ENCODE measurements at regions not wholly inside any gene's neighbourhood (a gene's known extent, or its start where the extent isn't known, plus 50 kb on each side); places are given as distances from the start of the nearest gene placed in this dataset.
"Not testable (repeated sequence)": the region's sequence is repeated elsewhere in the genome, so short reads cannot be mapped to it uniquely, and the experiment has no call there.

DNA sequence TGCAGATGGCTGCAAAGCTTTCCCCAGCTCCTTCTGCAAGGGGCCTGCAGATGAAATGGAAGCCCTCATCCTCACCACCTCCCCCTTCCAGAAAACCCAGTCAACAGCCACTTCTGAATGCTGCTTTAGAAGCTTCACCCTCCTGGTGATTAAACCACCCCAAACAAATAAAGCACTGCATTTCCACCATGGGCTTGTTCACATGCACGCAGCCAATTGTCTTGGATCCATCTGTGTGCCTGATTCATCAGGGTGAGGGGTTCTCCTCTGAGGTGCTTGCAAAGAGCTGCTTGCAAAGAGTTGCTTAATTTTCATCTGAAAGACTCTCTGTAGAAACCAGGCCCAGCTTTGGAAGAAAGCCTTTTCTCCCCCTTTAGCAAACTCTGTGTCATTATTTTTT lies 184.0 kb upstream of the OSBPL11 start:
- not testable (repeated sequence) for DNase-seq (ENCODE audit: low read depth, low spot score); H3K4me3 ChIP-seq (ENCODE audit: low read length)

DNA sequence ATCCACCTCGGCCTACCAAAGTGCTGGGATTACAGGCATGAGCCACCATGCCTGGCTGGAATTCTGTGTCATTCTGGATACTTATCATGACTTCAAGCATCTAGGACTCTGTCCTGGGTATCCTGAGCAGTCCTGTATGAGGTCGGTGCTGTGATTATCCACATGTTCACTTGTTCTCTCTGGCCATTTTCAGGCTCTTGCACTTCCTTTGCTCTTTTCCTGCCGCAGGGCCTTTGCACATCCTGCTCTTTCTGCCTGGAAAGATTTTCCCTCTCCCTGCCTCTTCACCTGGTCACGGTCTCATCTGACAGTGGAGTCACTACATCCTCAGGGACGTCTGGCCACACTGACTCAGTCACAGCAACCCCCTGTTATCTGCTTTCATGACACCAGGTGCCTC lies 184.6 kb upstream of the OSBPL11 start:
- H3K4me3 ChIP-seq (ENCODE audit: low read length); DNase-seq (ENCODE audit: low read depth, low spot score): not testable (repeated sequence)

DNA sequence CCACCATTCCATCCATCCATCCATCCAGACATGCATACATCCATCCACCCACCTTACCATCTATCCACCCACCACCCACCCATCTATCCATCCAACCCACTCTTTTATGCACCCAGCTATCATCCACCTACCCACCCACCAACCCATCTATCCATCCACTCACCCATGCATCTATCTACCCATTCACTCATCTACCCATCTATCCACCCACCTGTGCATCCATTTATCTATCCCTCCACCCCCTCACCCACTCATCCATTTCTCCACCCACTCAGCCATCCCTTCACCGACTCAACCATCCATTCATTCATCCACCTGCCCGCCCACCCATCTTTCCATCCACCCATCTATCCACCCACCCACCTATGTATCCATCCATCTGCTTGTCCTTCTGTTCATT lies 186.4 kb upstream of the OSBPL11 start:
- not testable (repeated sequence) for DNase-seq (ENCODE audit: low read depth, low spot score)

DNA sequence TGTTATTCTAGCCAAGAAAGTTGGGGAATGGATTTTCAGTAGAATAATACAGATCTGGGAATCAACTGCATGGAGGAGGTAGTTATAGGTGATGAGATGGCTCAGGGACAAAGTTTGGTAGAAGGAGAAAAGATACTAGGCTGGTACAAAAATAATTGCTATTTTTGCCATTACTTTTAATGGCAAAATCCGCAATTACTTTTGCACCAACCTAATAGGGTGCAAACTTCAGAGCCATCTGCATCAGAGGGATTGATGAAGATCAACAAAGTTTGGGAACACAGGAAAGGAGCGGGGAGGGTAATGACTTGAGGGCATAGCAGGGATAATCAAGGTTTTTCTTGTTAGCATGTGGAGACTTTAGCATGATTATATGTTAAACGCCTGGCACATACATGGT lies 178.7 kb upstream of the ROPN1B start:
- DNase-seq (ENCODE audit: low read depth, low spot score); H3K4me3 ChIP-seq (ENCODE audit: low read length): not testable (repeated sequence)

More for the DNA sequence above, 186.4 kb upstream of the OSBPL11 start:
- not testable (repeated sequence) for H3K4me3 ChIP-seq (ENCODE audit: low read length)

DNA sequence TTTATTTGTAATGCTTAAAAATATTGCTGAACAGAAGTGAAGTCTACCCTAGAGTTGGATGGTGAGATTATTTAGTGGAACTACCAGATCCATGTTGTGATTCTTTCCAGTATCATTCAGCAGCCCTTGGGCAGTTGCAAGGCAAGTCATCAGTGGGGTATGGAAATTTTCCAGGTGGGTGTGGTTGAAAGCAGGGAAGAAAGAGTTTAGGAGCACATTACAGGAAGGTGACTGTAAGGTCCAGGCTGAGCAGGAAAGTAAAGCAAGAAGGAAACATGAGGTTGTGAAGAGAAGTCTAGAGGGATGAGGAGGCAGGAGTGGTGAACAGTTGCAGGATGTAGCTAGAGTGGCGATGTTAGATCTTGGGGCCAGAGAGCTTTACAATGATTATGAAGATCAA lies 178.0 kb upstream of the ROPN1B start:
- H3K4me3 ChIP-seq (ENCODE audit: low read length); DNase-seq (ENCODE audit: low read depth, low spot score): not testable (repeated sequence)

DNA sequence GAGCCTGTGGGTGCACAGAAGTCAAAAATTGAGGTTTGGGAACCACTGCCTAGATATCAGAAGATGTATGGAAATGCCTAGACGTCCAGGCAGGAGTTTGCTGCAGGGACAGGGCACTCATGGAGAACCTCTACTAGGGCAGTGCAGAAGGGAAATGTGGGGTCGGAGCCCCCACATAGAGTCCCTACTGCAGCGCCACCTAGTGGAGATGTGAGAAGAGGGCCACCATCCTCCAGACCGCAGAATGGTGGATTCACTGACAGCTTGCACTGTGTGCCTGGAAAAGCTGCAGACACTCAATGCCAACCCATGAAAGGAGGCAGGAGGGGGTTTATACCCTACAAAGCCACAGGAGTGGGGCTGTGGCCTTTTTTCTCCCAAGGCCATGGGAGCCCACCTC lies 159.0 kb upstream of the ROPN1B start:
- DNase-seq (ENCODE audit: low read depth, low spot score); H3K4me3 ChIP-seq (ENCODE audit: low read length): not testable (repeated sequence)

DNA sequence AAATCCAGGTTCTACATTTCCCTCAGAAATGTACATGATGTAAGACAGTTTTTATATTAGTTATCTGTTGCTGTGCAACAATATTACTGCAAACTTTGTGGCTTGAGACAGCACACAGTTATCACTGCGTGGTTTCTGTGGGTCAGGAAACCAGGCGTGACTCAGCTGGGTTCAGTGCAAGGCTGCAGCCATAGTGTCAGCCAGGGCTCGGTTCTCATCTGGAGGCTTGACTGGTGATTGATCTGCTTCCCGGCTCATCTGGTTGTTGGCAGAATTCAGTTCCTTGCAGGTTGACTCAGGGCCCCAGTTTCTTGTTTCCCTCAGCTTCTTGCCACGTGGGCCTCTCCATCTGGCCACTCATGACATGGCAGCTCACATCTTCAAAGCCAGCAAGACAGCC lies 146.8 kb upstream of the ROPN1B start:
- DNase-seq (ENCODE audit: low read depth, low spot score), result peak; percentile 65
- not testable (repeated sequence) for H3K4me3 ChIP-seq (ENCODE audit: low read length)

DNA sequence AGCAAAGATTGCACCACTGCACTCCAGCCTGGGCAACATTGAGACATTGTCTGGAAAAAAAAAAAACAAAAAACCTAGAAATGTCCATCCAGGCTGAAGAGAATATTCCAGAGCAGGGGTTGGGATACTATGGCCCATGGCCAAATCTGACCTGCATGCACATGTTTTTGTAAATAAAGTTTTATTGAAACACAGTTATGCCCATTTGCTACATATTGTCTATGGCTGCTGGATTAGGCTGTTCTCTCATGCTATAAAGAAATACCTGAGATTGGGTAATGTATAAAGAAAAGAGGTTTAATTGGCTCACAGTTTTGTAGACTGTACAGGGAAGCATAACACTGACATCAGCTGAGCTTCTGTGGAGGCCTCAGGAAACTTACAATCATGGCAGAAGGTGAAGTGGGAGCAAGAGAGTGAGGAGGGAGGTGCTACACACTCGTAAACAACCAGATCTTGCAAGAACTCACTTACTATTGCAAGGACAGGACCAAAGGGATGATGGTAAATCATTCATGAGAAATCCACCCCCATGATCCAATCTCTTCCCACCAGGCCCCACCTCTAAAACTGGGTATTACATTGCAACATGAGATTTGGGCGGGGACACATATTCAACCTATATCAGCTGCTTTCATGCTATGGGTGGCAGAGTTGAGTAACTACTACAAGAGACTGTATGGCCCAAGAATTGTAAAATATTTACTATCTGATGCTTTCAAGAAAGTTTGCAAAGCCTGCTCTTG lies 137.8 kb upstream of the ROPN1B start:
- H3K4me3 ChIP-seq (ENCODE audit: low read length); DNase-seq (ENCODE audit: low read depth, low spot score): not testable (repeated sequence)

DNA sequence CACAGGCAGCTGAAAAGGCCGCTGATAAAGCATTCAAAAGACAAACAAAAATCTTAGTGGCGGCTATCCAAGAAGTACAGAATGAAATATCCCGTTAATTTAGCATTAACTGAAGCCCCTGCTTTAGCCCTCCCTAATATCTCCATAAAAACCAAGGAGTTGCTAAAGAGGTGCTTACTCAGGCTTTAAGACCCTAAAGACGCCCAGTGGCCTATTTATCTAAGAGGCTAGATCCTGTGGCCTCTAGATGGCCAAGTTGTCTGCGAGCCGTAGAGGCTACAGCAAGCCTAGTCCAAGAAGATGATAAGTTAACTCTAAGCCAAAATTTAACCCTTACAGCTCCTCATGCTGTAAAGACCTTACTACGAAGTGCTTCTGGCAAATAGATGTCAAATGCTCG lies 133.4 kb upstream of the ROPN1B start:
- not testable (repeated sequence) for DNase-seq (ENCODE audit: low read depth, low spot score); H3K4me3 ChIP-seq (ENCODE audit: low read length)

DNA sequence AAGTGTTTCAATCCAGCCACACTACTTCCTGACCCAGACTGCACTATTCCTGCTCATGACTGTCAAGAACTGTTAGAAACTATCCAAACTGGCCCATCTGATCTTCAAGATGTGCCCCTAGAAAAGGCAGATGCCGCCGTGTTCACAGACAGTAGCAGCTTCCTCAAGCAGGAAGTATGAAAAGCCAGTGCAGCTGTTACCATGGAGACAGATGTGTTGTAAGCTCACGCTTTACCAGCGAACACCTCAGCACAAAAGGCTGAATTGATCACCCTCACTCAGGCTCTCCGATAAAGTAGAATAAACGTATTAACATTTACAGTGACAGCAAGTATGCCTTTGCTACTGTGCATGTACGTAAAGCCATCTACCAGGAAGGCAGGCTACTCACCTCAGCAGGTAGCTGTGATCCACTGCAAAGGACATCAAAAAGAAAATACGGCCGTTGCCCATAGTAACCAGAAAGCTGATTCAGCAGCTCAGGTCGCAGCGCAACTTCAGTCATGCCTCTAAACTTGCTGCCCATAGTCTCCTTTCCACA lies 132.9 kb upstream of the ROPN1B start:
- H3K4me3 ChIP-seq (ENCODE audit: low read length), result not testable (repeated sequence)
- peak; percentile 75 for DNase-seq (ENCODE audit: low read depth, low spot score)

DNA sequence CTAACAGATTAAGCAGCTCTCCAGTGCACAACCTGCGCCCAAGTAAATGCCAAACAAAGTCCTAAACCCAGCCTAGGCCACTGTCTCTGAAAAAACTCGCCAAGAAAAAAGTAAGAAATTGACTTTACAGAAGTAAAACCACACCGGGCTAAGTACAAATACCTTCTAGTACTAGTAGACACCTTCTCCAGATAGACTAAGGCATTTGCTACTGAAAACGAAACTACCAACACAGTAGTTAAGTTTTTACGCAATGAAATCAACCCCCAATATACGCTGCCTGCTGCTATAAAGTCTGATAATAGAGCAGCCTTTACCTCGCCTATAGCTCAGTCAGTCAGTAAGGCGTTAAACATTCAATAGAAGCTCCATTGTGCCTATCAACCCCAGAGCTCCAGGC lies 132.2 kb upstream of the ROPN1B start:
- not testable (repeated sequence) for DNase-seq (ENCODE audit: low read depth, low spot score); H3K4me3 ChIP-seq (ENCODE audit: low read length)

DNA sequence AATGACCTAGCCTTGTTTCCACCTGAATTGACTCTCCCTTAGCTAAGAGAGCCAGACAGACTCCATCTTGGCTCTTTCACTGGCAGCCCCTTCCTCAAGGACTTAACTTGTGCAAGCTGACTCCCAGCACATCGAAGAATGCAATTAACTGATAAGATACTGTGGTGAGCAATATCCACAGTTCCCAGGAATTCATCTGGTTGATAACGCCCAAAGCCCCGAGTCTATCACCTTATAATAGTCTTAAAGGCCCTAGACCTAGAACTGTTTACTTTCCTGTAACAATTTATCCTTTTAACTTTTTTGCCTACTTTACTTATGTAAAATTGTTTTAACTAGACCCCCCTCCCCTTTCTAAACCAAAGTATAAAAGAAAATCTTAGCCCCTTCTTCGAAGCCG lies 130.1 kb upstream of the ROPN1B start:
- not testable (repeated sequence) for DNase-seq (ENCODE audit: low read depth, low spot score)

DNA sequence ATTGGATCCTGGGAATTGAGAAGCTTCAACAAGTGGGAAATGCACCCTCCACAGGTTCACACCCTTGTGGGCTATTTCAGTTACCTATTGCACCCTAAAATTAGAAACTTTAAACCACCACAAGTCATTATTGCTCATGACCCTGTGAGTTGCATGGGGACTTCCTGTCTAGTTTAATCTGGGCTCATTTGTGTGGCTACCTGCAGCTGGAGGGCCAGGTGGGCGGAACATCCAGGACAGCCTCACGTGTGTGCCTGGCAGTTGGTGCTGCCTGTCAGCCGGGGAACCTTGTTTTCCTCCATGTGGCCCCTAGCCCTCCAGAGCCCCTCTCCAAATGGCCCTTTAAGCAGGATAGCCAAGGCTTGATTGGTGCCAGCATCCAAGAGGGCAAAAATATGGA lies 128.5 kb upstream of the ROPN1B start:
- H3K4me3 ChIP-seq (ENCODE audit: low read length), result not testable (repeated sequence)

More for the DNA sequence above, 130.1 kb upstream of the ROPN1B start:
- not testable (repeated sequence) for H3K4me3 ChIP-seq (ENCODE audit: low read length)

DNA sequence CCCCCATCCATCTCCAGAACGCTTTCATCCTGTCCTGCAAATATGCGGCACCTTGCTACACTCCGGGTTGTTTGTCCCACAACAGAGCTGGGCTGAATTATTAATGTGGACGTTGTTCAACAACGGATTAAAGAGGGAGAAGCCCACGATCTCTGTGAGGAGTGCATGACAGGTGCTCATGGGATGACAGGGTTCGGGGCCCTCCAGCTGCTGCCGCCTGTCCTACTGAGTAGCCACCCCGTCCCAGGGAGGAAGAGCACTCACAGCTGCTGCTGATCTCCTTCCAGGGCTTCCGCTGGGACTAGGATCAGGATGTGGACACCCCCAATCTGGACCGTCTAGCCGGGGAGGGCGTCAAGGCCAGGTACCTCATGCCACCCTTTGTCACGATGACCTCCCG lies 121.0 kb upstream of the ROPN1B start:
- DNase-seq (ENCODE audit: low read depth, low spot score); H3K4me3 ChIP-seq (ENCODE audit: low read length): not testable (repeated sequence)

More for the DNA sequence above, 128.5 kb upstream of the ROPN1B start:
- peak; percentile 52 for DNase-seq (ENCODE audit: low read depth, low spot score)

DNA sequence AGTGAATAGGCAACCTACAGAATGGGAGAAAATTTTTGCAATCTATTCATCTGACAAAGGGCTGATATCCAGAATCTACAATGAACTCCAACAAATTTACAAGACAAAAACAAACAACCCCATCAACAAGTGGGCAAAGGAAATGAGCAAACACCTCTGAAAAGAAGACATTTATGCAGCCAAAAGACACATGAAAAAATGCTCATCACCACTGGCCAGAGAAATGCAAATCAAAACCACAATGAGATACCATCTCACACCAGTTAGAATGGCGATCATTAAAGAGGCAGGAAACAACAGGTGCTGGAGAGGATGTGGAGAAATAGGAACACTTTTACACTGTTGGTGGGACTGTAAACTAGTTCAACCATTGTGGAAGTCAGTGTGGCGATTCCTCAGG lies 114.0 kb upstream of the ROPN1B start:
- not testable (repeated sequence) for H3K4me3 ChIP-seq (ENCODE audit: low read length); DNase-seq (ENCODE audit: low read depth, low spot score)

DNA sequence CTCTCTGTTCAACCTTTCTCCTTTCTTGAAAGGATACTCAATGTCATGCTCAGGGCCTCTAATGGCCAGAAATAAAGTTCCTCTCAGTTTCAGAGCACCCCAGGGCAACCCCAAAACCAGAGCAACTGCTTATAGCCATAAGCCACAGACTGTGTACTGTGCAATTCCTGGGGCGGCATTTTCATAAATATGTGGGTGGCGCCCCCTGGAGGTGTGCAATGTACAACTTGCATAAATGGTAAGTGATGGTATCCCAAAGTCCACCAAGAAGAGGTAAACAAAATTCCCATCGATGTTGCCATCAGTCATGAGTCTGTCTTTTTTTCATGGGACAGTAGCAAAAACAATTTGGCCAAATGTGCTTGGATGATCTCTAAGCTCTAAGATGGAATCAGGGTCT lies 108.4 kb upstream of the ROPN1B start:
- H3K4me3 ChIP-seq (ENCODE audit: low read length), result not testable (repeated sequence)
- peak; percentile 12 for DNase-seq (ENCODE audit: low read depth, low spot score)

DNA sequence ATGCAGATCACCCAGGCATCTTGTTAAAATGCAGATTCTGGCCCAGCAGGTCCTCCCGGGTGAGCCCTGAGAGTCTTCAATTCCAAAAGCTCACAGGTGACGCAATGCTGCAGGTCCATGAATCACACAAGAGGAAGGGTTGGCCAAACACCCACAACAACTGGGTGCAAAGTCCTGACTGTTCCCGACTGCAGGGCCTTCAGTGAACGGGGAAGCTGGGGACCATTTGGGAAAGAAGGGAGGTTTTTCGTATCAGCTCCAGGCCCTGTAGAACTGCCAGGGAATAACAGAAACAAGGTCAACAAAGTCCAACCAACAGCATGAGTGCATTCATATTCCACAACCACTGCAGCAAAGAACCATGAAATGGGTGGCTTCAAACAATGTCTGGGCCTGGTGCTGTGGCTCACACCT lies 106.1 kb upstream of the ROPN1B start:
- DNase-seq (ENCODE audit: low read depth, low spot score); H3K4me3 ChIP-seq (ENCODE audit: low read length): not testable (repeated sequence)

DNA sequence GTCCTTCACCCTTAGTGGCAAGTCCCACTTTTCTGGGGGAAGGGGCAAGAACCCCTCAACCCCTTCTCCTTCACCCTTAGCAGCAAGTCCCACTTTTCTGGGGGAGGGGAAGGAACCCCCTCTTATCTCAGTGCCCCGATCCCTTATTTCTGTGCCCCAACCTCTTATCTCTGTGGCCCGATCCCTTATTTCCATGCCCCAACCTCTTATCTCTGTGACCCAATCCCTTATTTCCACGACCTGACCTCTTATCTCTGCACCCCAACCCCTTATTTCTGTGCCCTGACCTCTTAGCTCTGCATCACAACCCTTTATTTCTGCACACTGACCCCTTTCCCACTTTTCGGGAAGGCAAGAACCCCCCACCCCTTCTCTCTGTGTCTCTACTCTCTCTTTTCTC lies 104.4 kb upstream of the ROPN1B start:
- DNase-seq (ENCODE audit: low read depth, low spot score); H3K4me3 ChIP-seq (ENCODE audit: low read length): not testable (repeated sequence)

DNA sequence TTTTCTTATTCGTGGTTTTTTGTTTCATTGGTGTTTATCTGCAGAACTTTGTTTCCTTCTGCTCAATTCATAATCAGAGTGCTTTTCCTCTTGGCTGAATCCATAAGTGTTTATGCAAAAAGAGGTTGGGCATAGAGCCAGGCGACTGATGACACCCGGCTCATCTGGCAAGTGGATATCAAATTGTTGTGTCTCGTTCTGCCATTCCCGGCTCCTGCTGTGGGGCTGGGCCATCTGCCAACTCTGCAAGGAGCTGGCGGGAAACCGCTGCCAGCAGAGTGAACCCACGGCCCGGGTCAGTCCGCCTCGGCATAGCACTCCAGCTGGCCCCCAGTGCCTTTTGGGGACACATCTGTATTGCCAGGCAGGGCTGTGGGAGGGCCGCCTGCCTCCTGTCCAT lies 83.0 kb upstream of the ROPN1B start:
- H3K4me3 ChIP-seq (ENCODE audit: low read length); DNase-seq (ENCODE audit: low read depth, low spot score): not testable (repeated sequence)

DNA sequence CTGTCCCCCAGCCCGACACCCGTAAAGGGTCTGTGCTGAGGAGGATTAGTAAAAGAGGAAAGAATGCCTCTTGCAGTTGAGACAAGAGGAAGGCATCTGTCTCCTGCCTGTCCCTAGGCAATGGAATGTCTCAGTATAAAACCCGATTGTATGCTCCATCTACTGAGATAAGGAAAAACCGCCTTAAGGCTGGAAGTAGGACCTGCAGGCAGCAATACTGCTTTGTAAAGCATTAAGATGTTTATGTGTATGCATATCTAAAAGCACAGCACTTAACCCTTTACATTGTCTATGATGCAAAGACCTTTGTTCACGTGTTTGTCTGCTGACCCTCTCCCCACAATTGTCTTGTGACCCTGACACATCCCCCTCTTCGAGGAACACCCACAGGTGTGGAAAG lies 69.8 kb upstream of the ROPN1B start:
- not testable (repeated sequence) for DNase-seq (ENCODE audit: low read depth, low spot score); H3K4me3 ChIP-seq (ENCODE audit: low read length)

DNA sequence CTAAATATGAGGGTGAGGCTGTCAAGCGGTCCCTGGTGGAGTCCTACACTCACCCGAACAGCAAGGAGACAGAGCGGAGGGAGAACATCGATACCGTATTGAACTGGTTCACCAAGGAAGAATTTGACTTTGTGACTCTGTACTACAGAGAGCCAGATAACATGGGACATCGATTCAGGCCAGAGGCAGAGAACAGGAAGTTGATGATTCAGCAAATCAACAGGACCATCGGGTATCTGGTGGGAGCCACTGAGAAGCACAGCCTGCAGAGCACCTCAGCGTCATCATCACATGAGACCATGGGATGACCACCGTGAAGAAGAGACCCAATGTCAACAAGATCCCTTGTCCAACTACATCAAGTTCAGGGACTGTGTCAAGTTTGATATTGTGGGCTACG lies 67.5 kb upstream of the ROPN1B start:
- H3K4me3 ChIP-seq (ENCODE audit: low read length); DNase-seq (ENCODE audit: low read depth, low spot score): not testable (repeated sequence)
